GM18511 (cell line): ENCODE measurements at regions not wholly inside any gene's neighbourhood (a gene's known extent, or its start where the extent isn't known, plus 50 kb on each side); places are given as distances from the start of the nearest gene placed in this dataset.
A peak's percentile ranks its signal among the peaks of the same experiment; 100 is the strongest.

Source experiments
- ATAC-seq: cut with Tn5 transposase; IDR thresholded peaks from one replicate; pipeline ENCODE4 v1.9.1; 2021; ENCODE audit warnings: mild to moderate bottlenecking, moderate library complexity; ENCODE audit not compliant: unreplicated experiment

GRCh38 chr5:57598097-57598496, 115.5 kb upstream of the ACTBL2 start:
- no peak for ATAC-seq

DNA sequence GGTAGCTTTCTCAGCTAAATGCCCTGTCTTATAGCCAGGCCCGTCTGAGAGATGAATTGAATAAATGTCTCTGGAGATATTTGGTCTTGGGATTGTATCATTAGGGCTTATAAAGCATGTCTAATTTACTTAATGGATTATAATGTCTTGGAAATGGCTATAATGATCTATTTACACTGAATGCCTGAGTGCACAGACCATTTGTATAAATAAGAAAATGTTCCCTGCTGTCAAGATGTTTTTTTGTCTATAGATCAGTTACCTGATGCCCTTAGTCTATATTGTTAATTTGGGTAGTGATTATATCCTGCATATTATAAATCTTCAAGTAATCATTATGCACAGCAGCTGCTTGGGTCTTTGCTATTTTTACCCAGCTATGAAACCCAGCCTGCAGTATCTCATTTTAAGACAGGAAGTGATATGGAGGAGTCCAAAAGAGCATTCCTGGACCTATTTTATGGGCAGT, 112.9 kb upstream of the ACTBL2 start:
- no peak for ATAC-seq

DNA sequence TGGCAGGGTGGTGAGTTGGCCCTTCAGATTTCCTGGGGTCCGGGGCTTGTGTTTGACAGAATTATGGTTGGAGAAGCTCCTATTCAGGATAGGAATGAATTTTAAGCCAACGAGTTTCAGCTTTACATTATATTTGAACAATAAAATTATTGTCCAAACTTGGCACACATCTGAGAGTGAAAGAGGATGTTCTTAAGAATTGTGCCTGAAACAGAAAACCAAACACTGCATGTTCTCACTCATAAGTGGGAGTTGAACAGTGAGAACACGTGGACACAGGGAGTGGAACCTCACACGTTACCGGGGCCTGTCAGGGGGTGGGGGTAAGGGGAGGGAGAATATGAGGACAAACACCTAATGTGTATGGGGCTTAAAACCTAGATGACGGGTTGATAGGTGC, 111.8 kb upstream of the ACTBL2 start:
- peak; percentile 64 for ATAC-seq

- ATAC-seq = no peak
Observed at GRCh38 chr5:57592236-57592635, 109.6 kb upstream of the ACTBL2 start.

DNA sequence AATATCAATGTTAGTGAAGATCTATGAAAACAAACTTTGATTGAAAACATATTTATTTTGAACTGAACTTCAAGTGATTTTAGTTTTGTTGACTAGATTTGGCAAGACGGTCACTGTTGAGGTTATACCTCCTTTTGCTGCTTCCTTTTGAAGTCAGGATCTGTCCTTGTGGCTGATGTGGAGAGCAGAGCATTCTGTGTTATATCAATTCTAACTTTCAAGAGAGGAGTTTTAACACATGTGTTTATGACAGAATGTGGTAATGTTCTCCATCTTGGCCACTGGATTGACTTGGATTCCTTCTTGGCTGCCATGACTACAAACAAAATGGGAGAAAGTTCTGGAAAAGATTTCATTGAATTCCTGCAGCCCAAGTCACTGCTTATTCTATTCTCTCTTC, 104.0 kb upstream of the ACTBL2 start:
- no peak for ATAC-seq

GRCh38 chr5:57582578-57583070, 100.0 kb upstream of the ACTBL2 start:
- no peak for ATAC-seq

- ATAC-seq = no peak
Observed at GRCh38 chr5:57581772-57582171, 99.2 kb upstream of the ACTBL2 start.

DNA sequence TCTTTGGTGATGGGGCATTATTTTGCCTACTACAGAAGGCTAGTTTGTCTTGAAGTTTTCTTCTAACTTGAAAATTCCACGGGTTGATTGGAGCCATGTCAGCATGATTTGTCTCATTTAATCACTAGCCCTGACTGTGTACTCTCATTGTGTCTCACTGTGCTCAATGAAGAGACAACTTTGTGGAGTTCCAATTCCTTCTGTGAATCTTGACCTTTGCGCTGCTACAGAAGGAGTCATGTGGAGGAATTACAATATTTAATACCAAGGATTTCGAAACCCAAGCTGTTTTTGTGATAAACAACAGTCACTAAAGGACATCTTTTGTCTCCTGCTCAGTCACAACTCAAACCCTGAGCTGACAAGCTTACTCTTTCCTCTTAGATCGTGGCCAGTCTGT, 98.6 kb upstream of the ACTBL2 start:
- no peak for ATAC-seq

DNA sequence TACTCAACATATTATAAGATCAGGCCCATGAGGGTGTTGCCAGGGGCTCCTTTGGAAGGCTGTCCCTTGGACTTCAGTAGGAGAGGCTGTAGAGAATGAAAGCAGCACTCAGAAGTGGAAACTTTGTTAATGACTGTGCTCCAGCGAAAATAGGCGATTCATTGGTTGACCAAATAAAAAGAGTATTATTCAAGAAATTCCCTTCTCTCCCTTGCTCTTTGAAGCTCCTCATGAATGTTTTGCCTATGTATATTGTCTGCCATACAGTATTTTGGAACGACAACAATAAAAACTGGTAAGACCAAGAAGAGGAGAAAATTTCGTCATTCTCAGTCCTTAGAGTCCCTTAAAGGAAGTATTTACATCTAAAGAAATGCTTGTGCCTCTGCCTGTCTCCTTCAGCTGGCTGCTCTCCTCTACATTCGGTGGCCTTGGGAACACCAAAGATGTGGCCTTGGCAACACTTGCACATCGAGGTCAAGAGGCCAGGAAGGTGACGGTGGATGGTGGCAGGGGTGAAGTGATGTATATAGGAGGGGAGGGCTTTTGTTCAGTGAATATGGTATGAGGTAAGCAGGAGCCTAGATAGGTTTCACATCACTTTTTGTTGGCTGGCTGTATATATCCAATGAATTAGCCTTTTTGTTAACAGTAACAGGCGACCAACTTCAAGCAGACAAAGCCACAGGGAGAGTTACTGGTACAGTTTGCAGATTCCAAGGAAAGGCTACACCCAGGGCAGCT, 95.0 kb upstream of the ACTBL2 start:
- peak; percentile 85 for ATAC-seq

DNA sequence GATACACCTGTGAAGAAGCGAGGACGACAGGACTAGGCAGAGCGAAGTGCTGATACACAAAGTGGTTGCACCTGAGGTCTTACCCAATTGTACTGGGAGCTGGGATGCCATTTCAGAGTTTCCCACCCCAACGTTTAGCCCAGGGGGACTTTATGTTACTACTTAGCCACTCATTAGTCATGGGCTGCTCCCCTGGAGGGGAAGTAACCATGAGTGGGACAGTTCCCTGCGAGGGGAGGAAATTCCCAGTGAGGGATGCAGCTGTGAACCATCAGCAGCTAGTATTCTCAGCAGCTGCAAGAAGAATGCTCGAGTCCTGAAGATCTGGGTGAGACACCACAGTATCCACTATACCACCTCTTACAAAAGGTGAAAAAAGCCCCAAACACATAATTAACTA, 93.7 kb upstream of the ACTBL2 start:
- no peak for ATAC-seq

DNA sequence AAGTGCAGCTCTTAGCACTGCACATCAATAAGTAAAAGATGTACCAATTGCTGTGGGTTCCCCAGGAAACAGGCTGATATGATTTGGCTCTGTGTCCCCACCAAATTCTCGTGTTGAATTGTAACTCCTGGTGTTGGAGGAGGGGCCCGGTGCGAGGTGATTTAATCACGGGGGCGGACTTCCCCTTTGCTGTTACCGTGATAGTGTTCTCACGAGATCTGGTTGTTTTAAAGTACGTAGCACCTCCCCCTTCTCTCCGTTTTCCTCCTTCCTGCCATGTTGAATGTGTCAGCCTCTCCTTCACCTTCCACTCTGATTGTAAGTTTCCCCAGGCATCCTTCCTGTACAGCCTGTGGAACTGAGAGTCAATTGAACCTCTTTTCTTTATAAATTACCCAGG, 93.2 kb upstream of the ACTBL2 start:
- no peak for ATAC-seq

DNA sequence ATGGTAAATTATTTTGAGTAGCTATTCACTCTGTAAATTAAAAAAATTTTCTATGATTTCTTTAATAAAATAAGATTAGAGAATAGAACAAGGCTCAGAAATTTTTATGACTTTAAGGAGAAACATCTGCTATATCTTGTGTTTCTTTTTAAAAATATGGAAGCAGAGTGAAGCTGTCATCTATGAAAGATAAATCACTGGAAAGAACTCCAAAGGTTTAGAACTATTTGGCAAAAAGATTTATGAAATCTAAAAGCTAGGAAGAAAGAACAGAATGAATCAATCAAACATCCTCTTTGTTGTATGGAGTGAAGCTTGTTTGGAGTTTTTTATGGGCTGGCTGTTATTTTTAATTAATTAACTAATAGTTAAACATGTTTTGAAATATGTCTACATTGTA, 89.8 kb upstream of the ACTBL2 start:
- ATAC-seq = no peak

GRCh38 chr5:57569601-57570000, 87.0 kb upstream of the ACTBL2 start:
- no peak for ATAC-seq

GRCh38 chr5:57568136-57568535, 85.5 kb upstream of the ACTBL2 start:
- ATAC-seq = no peak

GRCh38 chr5:57566914-57567313, 84.3 kb upstream of the ACTBL2 start:
- no peak for ATAC-seq

DNA sequence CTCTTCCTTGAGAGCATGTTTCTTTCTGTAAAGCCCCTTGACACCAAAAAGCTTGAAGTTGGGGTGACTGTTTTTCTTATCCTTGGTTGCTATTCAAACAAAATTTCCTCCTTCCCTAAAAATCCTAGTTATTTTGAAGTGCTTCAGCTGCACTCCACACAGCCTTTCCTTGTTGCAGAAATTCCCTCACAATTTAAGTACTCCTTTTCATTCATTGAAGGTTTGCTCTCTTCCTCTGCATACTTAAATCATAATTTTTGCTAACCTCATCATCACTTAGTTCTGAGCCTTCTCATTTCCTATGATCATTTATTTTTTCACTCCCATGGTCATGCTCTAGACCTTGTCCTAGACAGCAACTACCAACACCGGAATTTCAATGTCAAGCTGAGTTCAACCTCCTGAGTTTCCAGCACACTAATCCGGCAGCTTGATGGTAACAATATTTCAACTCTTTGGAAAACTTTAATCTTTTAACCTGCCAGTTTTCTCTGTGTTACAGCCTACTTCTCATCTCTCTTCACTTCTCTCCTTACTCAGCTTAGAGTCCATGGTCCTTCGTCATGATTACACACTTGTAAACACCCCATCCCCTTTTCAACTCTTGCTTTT, 78.7 kb upstream of the ACTBL2 start:
- no peak for ATAC-seq

DNA sequence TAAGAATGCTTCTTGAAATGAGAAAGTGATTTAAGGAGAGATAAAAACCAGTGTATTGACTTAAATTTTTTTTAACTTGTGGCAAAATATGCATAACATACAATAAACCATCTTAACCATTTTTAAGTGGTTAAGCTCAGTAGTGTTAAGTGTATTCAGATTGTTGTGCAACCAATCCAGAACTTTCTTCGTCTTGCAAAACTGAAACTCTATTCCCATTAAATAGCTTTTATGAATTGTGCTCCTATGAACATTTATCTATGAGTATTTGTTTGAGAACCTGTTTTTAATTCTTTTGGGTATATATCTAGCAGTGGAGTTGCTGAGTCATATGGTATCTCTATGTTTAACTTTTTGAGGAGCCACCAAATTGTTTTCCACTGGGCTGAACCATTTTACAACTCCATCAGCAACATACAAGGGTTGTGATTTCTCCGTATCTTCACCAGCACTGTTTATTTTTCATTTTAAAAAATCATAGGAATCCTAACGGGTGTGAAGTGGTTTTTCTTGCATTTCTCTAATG, 76.6 kb upstream of the ACTBL2 start:
- no peak for ATAC-seq

DNA sequence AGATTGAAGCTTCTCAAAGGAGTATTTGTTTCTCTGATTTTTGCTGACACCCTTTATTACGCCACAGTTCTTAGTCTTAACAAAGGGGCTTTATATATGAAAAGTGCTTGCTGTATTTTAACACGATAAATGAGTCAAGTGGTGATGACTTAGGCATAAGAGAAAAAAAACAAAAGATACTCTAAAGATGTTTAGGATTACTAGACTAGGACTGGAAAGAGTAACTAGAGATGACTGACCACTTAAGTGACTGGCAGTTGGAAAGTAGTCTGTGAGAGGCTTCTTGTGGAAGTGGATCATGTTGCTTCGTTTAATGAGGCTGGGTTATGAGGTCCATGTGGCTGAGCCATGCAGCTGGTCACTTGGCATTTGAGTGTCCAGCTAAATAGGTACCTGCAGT, 69.4 kb upstream of the ACTBL2 start:
- ATAC-seq = no peak

GRCh38 chr5:57551251-57551650, 68.6 kb upstream of the ACTBL2 start:
- no peak for ATAC-seq

GRCh38 chr5:57550132-57550531, 67.5 kb upstream of the ACTBL2 start:
- ATAC-seq = no peak

GRCh38 chr5:57549566-57549965, 67.0 kb upstream of the ACTBL2 start:
- ATAC-seq = no peak

DNA sequence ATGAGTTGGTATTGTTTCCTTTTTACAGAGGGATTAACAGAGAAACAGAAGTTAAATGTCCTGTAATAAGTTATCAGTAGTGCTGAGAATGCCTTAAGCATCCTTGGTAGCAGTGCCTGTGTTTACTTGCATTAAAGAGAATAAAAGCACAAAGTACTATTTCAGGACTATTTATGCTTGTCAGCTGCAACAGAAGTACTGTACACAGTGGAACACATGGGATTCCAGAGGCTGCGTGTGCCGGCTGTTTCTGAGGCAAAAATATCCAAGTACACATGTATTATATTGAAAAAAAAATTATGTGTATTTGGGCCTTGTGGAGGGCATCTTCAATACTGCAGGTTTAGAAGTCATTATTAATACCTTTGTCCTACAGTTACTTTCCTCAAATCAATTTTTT, 58.2 kb upstream of the ACTBL2 start:
- no peak for ATAC-seq
